Heart right ventricle (tissue), 16 donors: ENCODE measurements at regions not wholly inside any gene's neighbourhood (a gene's known extent, or its start where the extent isn't known, plus 50 kb on each side); places are given as distances from the start of the nearest gene placed in this dataset.

Experiments used
- ATAC-seq, 8 donors: fragments of 200-7000 bp; cut with Tn5 transposase; one replicate each; pipeline ENCODE4 v1.9.1; 2020; ENCODE audit warnings: mild to moderate bottlenecking in 8 of 8, moderate library complexity in 8 of 8, moderate number of reproducible peaks in 1 of 8
- DNase-seq, 2 donors: peaks; one replicate each; pipeline ENCODE4 v3.0.0-alpha.2; 2020
- H3K27ac ChIP-seq, 10 donors: fragments of 200-600 bp; sonication (generic) in 2 of 10; one replicate each; pipeline versions ENCODE4 v1.5.0 to v1.8.0; 2020 to 2022; ENCODE audit warnings: mild to moderate bottlenecking in 3 of 10
- H3K27me3 ChIP-seq, 7 donors: fragments of 200-600 bp; one replicate each; pipeline ENCODE4 v1.8.0; 2021 to 2022; ENCODE audit warnings: mild to moderate bottlenecking in 2 of 7
- H3K36me3 ChIP-seq, 9 donors: fragments of 200-600 bp; sonication (generic) in 1 of 9; one replicate each; pipeline versions ENCODE4 v1.5.0 to v1.8.0; 2020 to 2022; ENCODE audit warnings: mild to moderate bottlenecking in 2 of 9
- H3K4me1 ChIP-seq, 9 donors: fragments of 200-600 bp; sonication (generic) in 1 of 9; one replicate each; pipeline versions ENCODE4 v1.5.0 to v1.8.0; 2020 to 2022; ENCODE audit warnings: mild to moderate bottlenecking in 4 of 9
- H3K4me3 ChIP-seq, 10 donors: fragments of 200-600 bp; sonication (generic) in 2 of 10; one replicate each; pipeline versions ENCODE4 v1.5.0 to v1.8.0; 2020 to 2022; ENCODE audit warnings: mild to moderate bottlenecking in 7 of 10, moderate library complexity in 2 of 10
- H3K9me3 ChIP-seq, 11 donors: fragments of 200-600 bp in 10 of 11; sonication (generic) in 2 of 11; one replicate each; pipeline versions ENCODE4 v1.5.0 to v1.8.0; 2013 to 2022; ENCODE audit warnings: mild to moderate bottlenecking in 2 of 11, control low read depth in 1 of 11, moderate library complexity in 1 of 11
- CTCF ChIP-seq, 9 donors: fragments of 200-600 bp; sonication (generic) in 2 of 9; IDR thresholded peaks; one replicate each; pipeline versions ENCODE4 v1.5.0 to v1.8.0; 2021 to 2022; ENCODE audit warnings: antibody characterized with exemption in 9 of 9, mild to moderate bottlenecking in 5 of 9, moderate library complexity in 1 of 9
- WGBS, 2 donors: extraction: QIAGEN DNeasy Blood & Tissue Kit; methylation state at CpG; one replicate each; pipeline ENCODE4 v1.1.7; 2013; ENCODE audit warnings: inconsistent platforms in 1 of 2; 5-methylcytosine and 5-hydroxymethylcytosine counted together
- intact Hi-C, 10 donors: fragments of 100-400 bp; cut with DNase I; formaldehyde crosslinking; loops; one replicate each; pipeline versions ENCODE4 v1.11.1 to v1.14.2; 2022
- donor health status: Arrhythmogenic right ventricular cardiomyopathy.
- donor health status: ischemic (EF 13 %, LVEDD 7.1; RV severe dilation, severe dysfunction).
- donor health status: healthy with polysubstance abuse.
- donor health status: DM: no; HTN: yes; CAD: no.
- donor health status: DM: no; HTN: no; CAD: no.
- donor health status: ischemic (EF 25% LVEDD 6.9; RV normal size, moderate dysfunction).
- donor health status: ischemic (EF 25% LVEDD 5.7; RV mildly dilated, moderate dysfunction).
- donor health status: healthy.
- donor health status: DM: yes; HTN: yes; CAD: no.
- donor health status: Ischemic cardiomyopathy.
- donor health status: ischemic (EF 35%, LVEDD 5.7; RV mildly dilated, moderate dysfunction).
- donor health status: nonischemic (EF 11% LVEDD 7.7; RV severe dilation, severe dysfunction).
- donor health status: DM: yes; HTN: yes; CAD: no.
- donor health status: PGD.
- donor health status: ischemic (EF 29% LVEDD 5.4; RV normal size, mild dysfunction).
- donor health status: nonischemic (EF 23%, LVEDD 6.1; RV moderate dilation, normal function).

- no peaks in the 10 kb centered on the region for H3K27me3 ChIP-seq
- no peaks in the 10 kb centered on the region for H3K36me3 ChIP-seq
- no peaks in the 10 kb centered on the region for H3K4me1 ChIP-seq
- peaks cover 0 to 10% (median 0%) of the 10 kb centered on the region in 11 donors for H3K9me3 ChIP-seq
- TF ChIP-seq CTCF (IDR thresholded peaks at IDR 0.05), result no peak
- intact Hi-C loops, result no loop called here
- no peak overlapping the region for H3K27ac ChIP-seq
- H3K4me3 ChIP-seq, result no peak overlapping the region
- ATAC-seq, result no peak
- no peak for DNase-seq
Observed at GRCh38 chr11:90884181-90884580, 661.3 kb upstream of the CHORDC1 start.

- Histone ChIP-seq H3K27me3 (no peaks in the 10 kb centered on the region), H3K27ac (no peak overlapping the region), H3K4me3 (no peak overlapping the region), H3K36me3 (no peaks in the 10 kb centered on the region), H3K9me3 (peaks cover 0 to 7% (median 0%) of the 10 kb centered on the region in 11 donors), H3K4me1 (no peaks in the 10 kb centered on the region)
- no peak for ATAC-seq
- no peak for DNase-seq
- TF ChIP-seq CTCF (IDR thresholded peaks at IDR 0.05), result no peak
- intact Hi-C loops, result no loop called here
- 74 to 79% methylated on average over 1 of the region's 1 CpG for WGBS, 2 donors
Observed at GRCh38 chr11:90874986-90875385, 652.1 kb upstream of the CHORDC1 start.

- intact Hi-C loops, result no loop called here
- H3K9me3 ChIP-seq, result peaks cover 0 to 7% (median 0%) of the 10 kb centered on the region in 11 donors
- DNase-seq (no peak), ATAC-seq (no peak)
- H3K4me3 ChIP-seq, result no peak overlapping the region
- H3K4me1 ChIP-seq, result no peaks in the 10 kb centered on the region
- no peaks in the 10 kb centered on the region for H3K36me3 ChIP-seq
- H3K27me3 ChIP-seq, result no peaks in the 10 kb centered on the region
- TF ChIP-seq CTCF (IDR thresholded peaks at IDR 0.05), result no peak
- H3K27ac ChIP-seq, result no peak overlapping the region
Observed at GRCh38 chr11:90874281-90874680, 651.4 kb upstream of the CHORDC1 start.

- Histone ChIP-seq H3K27ac (no peak overlapping the region), H3K9me3 (no peaks in the 10 kb centered on the region), H3K36me3 (no peaks in the 10 kb centered on the region), H3K27me3 (no peaks in the 10 kb centered on the region), H3K4me1 (no peaks in the 10 kb centered on the region), H3K4me3 (no peak overlapping the region)
- DNase-seq (no peak), ATAC-seq (no peak)
- no peak for TF ChIP-seq CTCF (IDR thresholded peaks at IDR 0.05)
- intact Hi-C loops, result no loop called here
Observed at GRCh38 chr11:90867416-90867815, 644.6 kb upstream of the CHORDC1 start.

- WGBS, 2 donors, result 79 to 86% methylated on average over 1 of the region's 1 CpG
- Histone ChIP-seq H3K4me3 (no peak overlapping the region), H3K27me3 (no peaks in the 10 kb centered on the region), H3K27ac (no peak overlapping the region), H3K36me3 (no peaks in the 10 kb centered on the region), H3K9me3 (peaks cover 0 to 18% (median 0%) of the 10 kb centered on the region in 11 donors), H3K4me1 (no peaks in the 10 kb centered on the region)
- intact Hi-C loops, result no loop called here
- no peak for TF ChIP-seq CTCF (IDR thresholded peaks at IDR 0.05)
- ATAC-seq (no peak), DNase-seq (no peak)
Observed at GRCh38 chr11:90856790-90857189, 633.9 kb upstream of the CHORDC1 start.
